Motor neuron (in vitro differentiated cells): ENCODE measurements at regions not wholly inside any gene's neighbourhood (a gene's known extent, or its start where the extent isn't known, plus 50 kb on each side); places are given as distances from the start of the nearest gene placed in this dataset.

Experiments
- ATAC-seq, 8 experiments: fragments of 200-7000 bp; cut with Tn5 transposase; replicated peaks in 6 of 8; 2 replicates each; pipeline ENCODE4 v1.8.0; 2021; ENCODE audit warnings: mild to moderate bottlenecking in 8 of 8, moderate library complexity in 8 of 8
- H3K27ac ChIP-seq, 2 donors: fragments of 250-450 bp; sonication (Bioruptor Pico); 2 replicates each; pipeline ENCODE4 v1.9.0; 2021; ENCODE audit warnings: antibody characterized with exemption in 2 of 2, mild to moderate bottlenecking in 2 of 2, moderate library complexity in 1 of 2
- H3K4me1 ChIP-seq, 2 donors: fragments of 250-450 bp; sonication (Bioruptor Pico); replicated peaks in 1 of 2; 2 replicates each; pipeline ENCODE4 v1.6.1; 2021; ENCODE audit warnings: antibody characterized with exemption in 2 of 2, mild to moderate bottlenecking in 2 of 2, moderate library complexity in 1 of 2
- H3K4me3 ChIP-seq, 5 donors: fragments of 250-450 bp; sonication (Bioruptor Pico); 2 replicates each; pipeline ENCODE4 v1.9.0; 2021; ENCODE audit warnings: antibody characterized with exemption in 5 of 5, mild to moderate bottlenecking in 5 of 5, moderate library complexity in 4 of 5
- WGBS, 10 experiments: fragments of 450-650 bp; shearing (Covaris generic); methylation state at CpG; one replicate each; pipeline ENCODE4 v1.0.0; 2022; 5-methylcytosine and 5-hydroxymethylcytosine counted together
- in situ Hi-C, 9 experiments: fragments of 400-800 bp; cut with MboI; loops; one replicate each; pipeline ENCODE4 v1.15.0; 2021; ENCODE audit warnings: low sequenced_read_pairs in 9 of 9, low pct_unique_long_range_greater_than_20kb in 2 of 9; ENCODE audit not compliant: unreplicated experiment in 9 of 9

GRCh38 chr18:77648411-77648810 lies 398.8 kb downstream of the GALR1 start:
- no peak overlapping the region for H3K27ac ChIP-seq
- H3K4me3 ChIP-seq, result no peak overlapping the region
- in situ Hi-C loops, result no loop called here
- no peak for ATAC-seq
- WGBS, 10 experiments, result 42 to 100% (median 79%) methylated on average over 1 to 7 of the region's 7 CpGs
- H3K4me1 ChIP-seq, result no peaks in the 10 kb centered on the region

GRCh38 chr18:77650799-77651385 lies 401.2 kb downstream of the GALR1 start:
- H3K4me1 ChIP-seq, result no peaks in the 10 kb centered on the region
- 0 to 100% (median 19%) methylated on average over 1 to 14 of the region's 28 CpGs for WGBS, 10 experiments
- in situ Hi-C loops, result no loop called here
- ATAC-seq, result peak; percentile 96 to 100 (median 98)
- H3K27ac ChIP-seq, result no peak overlapping the region
- H3K4me3 ChIP-seq, result no peak overlapping the region

- 0 to 94% (median 86%) methylated on average over 1 to 7 of the region's 13 CpGs; no CpG with 5 or more reads in 3 of the 10 experiments for WGBS, 10 experiments
- H3K4me1 ChIP-seq, result no peaks in the 10 kb centered on the region
- no peak overlapping the region for H3K4me3 ChIP-seq
- H3K27ac ChIP-seq, result no peak overlapping the region
- in situ Hi-C loops, result no loop called here
- no peak for ATAC-seq
Measured at GRCh38 chr18:77651441-77651840, 401.8 kb downstream of the GALR1 start.

GRCh38 chr18:77653792-77654191 lies 404.1 kb downstream of the GALR1 start:
- in situ Hi-C loops, result no loop called here
- 51 to 100% (median 73%) methylated on average over 1 to 5 of the region's 12 CpGs; no CpG with 5 or more reads in 6 of the 10 experiments for WGBS, 10 experiments
- Histone ChIP-seq H3K4me3 (no peak overlapping the region), H3K27ac (no peak overlapping the region), H3K4me1 (no peaks in the 10 kb centered on the region)
- ATAC-seq, result no peak

- ATAC-seq, result no peak
- no peak overlapping the region for H3K27ac ChIP-seq
- 10 to 100% (median 94%) methylated on average over 1 to 4 of the region's 5 CpGs; no CpG with 5 or more reads in 6 of the 10 experiments for WGBS, 10 experiments
- in situ Hi-C loops, result no loop called here
- H3K4me1 ChIP-seq, result no peaks in the 10 kb centered on the region
- H3K4me3 ChIP-seq, result no peak overlapping the region
Measured at GRCh38 chr18:77654302-77654701, 404.7 kb downstream of the GALR1 start.

GRCh38 chr18:77657651-77658298 lies 408.1 kb downstream of the GALR1 start:
- Histone ChIP-seq H3K4me3 (no peak overlapping the region), H3K4me1 (no peaks in the 10 kb centered on the region), H3K27ac (no peak overlapping the region)
- 52 to 100% (median 84%) methylated on average over 1 to 9 of the region's 31 CpGs; no CpG with 5 or more reads in 2 of the 10 experiments for WGBS, 10 experiments
- in situ Hi-C loops, result no loop called here
- no peak for ATAC-seq

- Histone ChIP-seq H3K4me3 (no peak overlapping the region), H3K27ac (no peak overlapping the region), H3K4me1 (no peaks in the 10 kb centered on the region)
- 0 to 100% (median 77%) methylated on average over 1 to 3 of the region's 7 CpGs; no CpG with 5 or more reads in 6 of the 10 experiments for WGBS, 10 experiments
- ATAC-seq, result peak in 6 of 8 experiments; percentile 7 to 53 (median 28)
- in situ Hi-C loops, result no loop called here
Measured at GRCh38 chr18:77658299-77658662, 408.6 kb downstream of the GALR1 start.

GRCh38 chr18:77658751-77659448 lies 409.3 kb downstream of the GALR1 start:
- in situ Hi-C loops, result no loop called here
- WGBS, 10 experiments, result 0 to 86% (median 60%) methylated on average over 1 to 4 of the region's 5 CpGs; no CpG with 5 or more reads in 3 of the 10 experiments
- no peak overlapping the region for H3K27ac ChIP-seq
- H3K4me1 ChIP-seq, result no peaks in the 10 kb centered on the region
- H3K4me3 ChIP-seq, result no peak overlapping the region
- ATAC-seq, result peak; percentile 76 to 99 (median 93)

GRCh38 chr18:77666613-77667012 lies 417.0 kb downstream of the GALR1 start:
- no peak for ATAC-seq
- no peaks in the 10 kb centered on the region for H3K4me1 ChIP-seq
- in situ Hi-C loops, result no loop called here
- WGBS, 10 experiments, result 17 to 73% (median 50%) methylated on average over 1 to 3 of the region's 3 CpGs; no CpG with 5 or more reads in 7 of the 10 experiments
- no peak overlapping the region for H3K27ac ChIP-seq
- H3K4me3 ChIP-seq, result no peak overlapping the region

- Histone ChIP-seq H3K27ac (no peak overlapping the region), H3K4me1 (no peaks in the 10 kb centered on the region), H3K4me3 (no peak overlapping the region)
- no peak for ATAC-seq
- WGBS, 10 experiments, result 0 to 100% (median 95%) methylated on average over 1 to 9 of the region's 26 CpGs; no CpG with 5 or more reads in 5 of the 10 experiments
- in situ Hi-C loops, result no loop called here
Measured at GRCh38 chr18:77668219-77668618, 418.6 kb downstream of the GALR1 start.

- in situ Hi-C loops, result no loop called here
- no peaks in the 10 kb centered on the region for H3K4me1 ChIP-seq
- H3K4me3 ChIP-seq, result no peak overlapping the region
- ATAC-seq, result no peak
- no peak overlapping the region for H3K27ac ChIP-seq
- 0 to 92% (median 83%) methylated on average over 1 to 3 of the region's 4 CpGs; no CpG with 5 or more reads in 4 of the 10 experiments for WGBS, 10 experiments
Measured at GRCh38 chr18:77669331-77669730, 419.7 kb downstream of the GALR1 start.

GRCh38 chr18:77671456-77672167 lies 422.0 kb downstream of the GALR1 start:
- 0 to 85% (median 29%) methylated on average over 1 to 16 of the region's 23 CpGs for WGBS, 10 experiments
- in situ Hi-C loops, result no loop called here
- no peak overlapping the region for H3K27ac ChIP-seq
- peak in 7 of 8 experiments; percentile 43 to 73 (median 54) for ATAC-seq
- H3K4me3 ChIP-seq, result no peak overlapping the region
- H3K4me1 ChIP-seq, result no peaks in the 10 kb centered on the region

GRCh38 chr18:77676910-77677309 lies 427.3 kb downstream of the GALR1 start:
- WGBS, 10 experiments, result 5 to 70% (median 30%) methylated on average over 3 to 9 of the region's 10 CpGs; no CpG with 5 or more reads in 3 of the 10 experiments

More at GRCh38 chr18:77676910-77677309, 427.3 kb downstream of the GALR1 start:
- H3K4me3 ChIP-seq, result no peak overlapping the region
- no peak overlapping the region for H3K27ac ChIP-seq
- in situ Hi-C loops, result no loop called here
- no peaks in the 10 kb centered on the region for H3K4me1 ChIP-seq
- ATAC-seq, result no peak
